ENCODE measurements at regions not wholly inside any gene's neighbourhood (a gene's known extent, or its start where the extent isn't known, plus 50 kb on each side); places are given as distances from the start of the nearest gene placed in this dataset.

DNA sequence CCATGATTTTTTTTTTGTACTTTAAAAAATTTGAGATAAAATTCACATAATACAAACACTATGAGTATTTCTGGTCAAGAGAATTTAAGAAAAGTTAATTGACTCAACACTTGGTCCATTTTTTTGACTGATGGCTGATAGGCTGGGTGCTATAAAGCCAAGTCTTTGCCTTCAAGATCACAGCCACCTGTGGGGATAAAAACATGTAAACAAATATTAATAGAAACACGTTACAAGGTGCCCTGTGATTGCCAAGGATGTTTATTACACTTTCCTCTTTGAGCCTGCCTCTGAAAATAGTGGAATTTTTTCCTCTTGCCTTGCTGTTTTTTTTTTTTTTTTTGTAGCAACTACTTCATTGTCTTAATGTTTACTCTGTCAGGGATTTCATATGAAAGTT, 63.3 kb downstream of the FHIP1A start:
- Histone ChIP-seq H3K9ac (ENCODE audit: low read length) (no peak overlapping the region), H3K36me3 (replicated peaks; ENCODE audit: insufficient read depth, low read length) (no peaks in the 10 kb centered on the region), H4K20me1 (ENCODE audit: insufficient read depth, low read length) (no peaks in the 10 kb centered on the region), H3K79me2 (ENCODE audit: low read length) (no peaks in the 10 kb centered on the region), H3K4me3 (ENCODE audit: low read length) (no peak overlapping the region), H2AFZ (ENCODE audit: low read length) (no peak overlapping the region), H3K9me3 (replicated peaks; ENCODE audit: insufficient read depth, low read length) (no peaks in the 10 kb centered on the region), H3K9me2 (replicated peaks; ENCODE audit: insufficient read depth, low read length) (no peaks in the 10 kb centered on the region), H3K4me1 (ENCODE audit: low read length) (peaks cover 20% of the 10 kb centered on the region; the same call in 1 of the 2 replicates), H3F3A (ENCODE audit: insufficient read depth, low read length) (no peaks in the 10 kb centered on the region), H3K4me2 (ENCODE audit: low read depth, low read length) (no peak overlapping the region), H3K27ac (ENCODE audit: low read length) (no peak overlapping the region), H3K27me3 (replicated peaks; ENCODE audit: insufficient read depth, low read length) (no peaks in the 10 kb centered on the region)
- TF ChIP-seq, protein P1, sequence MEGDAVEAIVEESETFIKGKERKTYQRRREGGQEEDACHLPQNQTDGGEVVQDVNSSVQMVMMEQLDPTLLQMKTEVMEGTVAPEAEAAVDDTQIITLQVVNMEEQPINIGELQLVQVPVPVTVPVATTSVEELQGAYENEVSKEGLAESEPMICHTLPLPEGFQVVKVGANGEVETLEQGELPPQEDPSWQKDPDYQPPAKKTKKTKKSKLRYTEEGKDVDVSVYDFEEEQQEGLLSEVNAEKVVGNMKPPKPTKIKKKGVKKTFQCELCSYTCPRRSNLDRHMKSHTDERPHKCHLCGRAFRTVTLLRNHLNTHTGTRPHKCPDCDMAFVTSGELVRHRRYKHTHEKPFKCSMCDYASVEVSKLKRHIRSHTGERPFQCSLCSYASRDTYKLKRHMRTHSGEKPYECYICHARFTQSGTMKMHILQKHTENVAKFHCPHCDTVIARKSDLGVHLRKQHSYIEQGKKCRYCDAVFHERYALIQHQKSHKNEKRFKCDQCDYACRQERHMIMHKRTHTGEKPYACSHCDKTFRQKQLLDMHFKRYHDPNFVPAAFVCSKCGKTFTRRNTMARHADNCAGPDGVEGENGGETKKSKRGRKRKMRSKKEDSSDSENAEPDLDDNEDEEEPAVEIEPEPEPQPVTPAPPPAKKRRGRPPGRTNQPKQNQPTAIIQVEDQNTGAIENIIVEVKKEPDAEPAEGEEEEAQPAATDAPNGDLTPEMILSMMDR (IDR thresholded peaks at IDR 0.05; ENCODE audit: low read length), result no peak
- TF ChIP-seq EZH2 (optimal IDR thresholded peaks at IDR 0.05; ENCODE audit: low read depth, low read length), result no peak
- TF ChIP-seq EZH2phosphoT487 (IDR thresholded peaks at IDR 0.05; ENCODE audit: low read length), result no peak
- DNase-seq, result no peak

DNA sequence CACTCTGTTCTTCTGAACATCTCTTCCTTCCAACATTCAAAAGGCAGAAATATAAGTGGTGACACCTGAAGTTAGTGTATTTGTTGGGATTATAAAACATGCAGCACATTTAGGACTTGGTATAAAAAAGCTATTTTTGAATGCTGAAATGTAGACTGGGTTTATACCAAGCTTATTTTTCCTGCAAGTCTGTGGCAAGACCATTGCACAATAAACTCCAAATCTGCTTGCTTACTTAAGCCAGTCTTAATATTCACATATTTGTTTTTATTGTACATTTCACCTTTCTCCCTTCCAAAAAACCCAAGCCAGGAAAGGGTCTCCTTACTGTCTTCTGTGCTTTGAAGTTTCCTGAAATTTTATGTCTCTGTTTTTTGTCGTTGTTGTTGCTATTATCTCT, 63.7 kb downstream of the FHIP1A start:
- no peak overlapping the region for H2AFZ ChIP-seq (ENCODE audit: low read length)
- H3F3A ChIP-seq (ENCODE audit: insufficient read depth, low read length), result no peaks in the 10 kb centered on the region
- H3K4me1 ChIP-seq (ENCODE audit: low read length), result peaks cover 20% of the 10 kb centered on the region; the same call in 1 of the 2 replicates
- no peaks in the 10 kb centered on the region for H3K9me2 ChIP-seq (replicated peaks; ENCODE audit: insufficient read depth, low read length)
- no peaks in the 10 kb centered on the region for H3K9me3 ChIP-seq (replicated peaks; ENCODE audit: insufficient read depth, low read length)
- no peaks in the 10 kb centered on the region for H3K79me2 ChIP-seq (ENCODE audit: low read length)
- DNase-seq, result no peak
- H3K27me3 ChIP-seq (replicated peaks; ENCODE audit: insufficient read depth, low read length), result no peaks in the 10 kb centered on the region
- H3K4me2 ChIP-seq (ENCODE audit: low read depth, low read length), result no peak overlapping the region
- TF ChIP-seq, protein P1 (IDR thresholded peaks at IDR 0.05; ENCODE audit: low read length), result no peak
- TF ChIP-seq EZH2phosphoT487 (IDR thresholded peaks at IDR 0.05; ENCODE audit: low read length) (no peak), EZH2 (optimal IDR thresholded peaks at IDR 0.05; ENCODE audit: low read depth, low read length) (no peak)
- H3K4me3 ChIP-seq (ENCODE audit: low read length), result no peak overlapping the region
- no peaks in the 10 kb centered on the region for H3K36me3 ChIP-seq (replicated peaks; ENCODE audit: insufficient read depth, low read length)
- H3K9ac ChIP-seq (ENCODE audit: low read length), result no peak overlapping the region
- H3K27ac ChIP-seq (ENCODE audit: low read length), result no peak overlapping the region
- H4K20me1 ChIP-seq (ENCODE audit: insufficient read depth, low read length), result no peaks in the 10 kb centered on the region

DNA sequence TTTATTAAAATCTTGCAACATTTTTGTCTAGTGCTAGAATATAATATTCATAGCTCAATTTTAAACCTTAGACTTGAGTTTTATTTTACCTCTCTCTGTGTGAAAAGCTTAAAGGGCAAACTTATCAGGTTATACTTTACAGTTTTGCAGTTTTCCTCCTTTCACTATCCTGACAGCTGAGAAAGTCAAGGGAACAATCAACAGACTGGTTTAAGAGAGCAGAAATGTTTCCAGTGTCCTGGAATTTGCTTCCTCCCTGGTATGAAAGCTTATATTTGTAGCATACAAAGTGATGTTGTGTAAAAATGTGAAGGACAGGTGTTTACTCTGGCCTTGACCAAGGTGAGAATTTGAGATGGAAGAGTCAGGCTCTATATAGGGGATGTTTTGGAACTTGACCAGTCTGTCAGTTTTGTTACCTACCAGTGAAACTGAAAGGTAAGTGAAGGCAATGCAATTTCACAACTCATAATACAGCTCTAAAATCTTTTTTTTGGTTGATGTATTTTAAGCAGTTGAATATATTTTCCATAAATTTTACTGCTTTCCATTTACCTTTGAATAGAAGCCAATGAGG, 64.6 kb downstream of the FHIP1A start:
- Histone ChIP-seq H3K79me2 (ENCODE audit: low read length) (no peaks in the 10 kb centered on the region), H3F3A (ENCODE audit: insufficient read depth, low read length) (no peaks in the 10 kb centered on the region), H2AFZ (ENCODE audit: low read length) (no peak overlapping the region), H3K9me3 (replicated peaks; ENCODE audit: insufficient read depth, low read length) (no peaks in the 10 kb centered on the region), H3K4me3 (ENCODE audit: low read length) (no peak overlapping the region), H3K27me3 (replicated peaks; ENCODE audit: insufficient read depth, low read length) (no peaks in the 10 kb centered on the region), H3K9ac (ENCODE audit: low read length) (no peak overlapping the region), H3K36me3 (replicated peaks; ENCODE audit: insufficient read depth, low read length) (no peaks in the 10 kb centered on the region), H3K9me2 (replicated peaks; ENCODE audit: insufficient read depth, low read length) (no peaks in the 10 kb centered on the region), H4K20me1 (ENCODE audit: insufficient read depth, low read length) (no peaks in the 10 kb centered on the region), H3K4me2 (ENCODE audit: low read depth, low read length) (no peak overlapping the region), H3K4me1 (ENCODE audit: low read length) (peaks cover 20% of the 10 kb centered on the region; the same call in 1 of the 2 replicates), H3K27ac (ENCODE audit: low read length) (no peak overlapping the region)
- TF ChIP-seq EZH2 (optimal IDR thresholded peaks at IDR 0.05; ENCODE audit: low read depth, low read length), result no peak
- TF ChIP-seq, protein P1 (IDR thresholded peaks at IDR 0.05; ENCODE audit: low read length), result no peak
- peak; percentile 22 for DNase-seq

All from MM.1S (cell line).